Mucosa of descending colon (tissue), 3 donors: ENCODE measurements at regions not wholly inside any gene's neighbourhood (a gene's known extent, or its start where the extent isn't known, plus 50 kb on each side); places are given as distances from the start of the nearest gene placed in this dataset.
A peak's percentile ranks its signal among the peaks of the same experiment; 100 is the strongest.

Experiments
- ATAC-seq: fragments of 200-7000 bp; cut with Tn5 transposase; one replicate; pipeline ENCODE4 v1.9.1; 2020; ENCODE audit warnings: mild to moderate bottlenecking, moderate library complexity
- DNase-seq, 3 donors: peaks; one replicate each; pipeline ENCODE4 v3.0.0-alpha.2; 2020
- H3K36me3 ChIP-seq: fragments of 200-600 bp; one replicate; pipeline ENCODE4 v1.8.0; 2021; ENCODE audit warnings: low read depth, mild to moderate bottlenecking
- H3K4me1 ChIP-seq: fragments of 200-600 bp; one replicate; pipeline ENCODE4 v1.8.0; 2021; ENCODE audit warnings: low read depth, mild to moderate bottlenecking
- H3K4me3 ChIP-seq: fragments of 200-600 bp; one replicate; pipeline ENCODE4 v1.8.0; 2021; ENCODE audit warnings: mild to moderate bottlenecking
- H3K9me3 ChIP-seq: fragments of 200-600 bp; one replicate; pipeline ENCODE4 v1.8.0; 2021; ENCODE audit warnings: mild to moderate bottlenecking
- intact Hi-C, 2 donors: fragments of 100-400 bp; cut with DNase I in 1 of 2; cut with micrococcal nuclease in 1 of 2; formaldehyde crosslinking; loops; one replicate each; pipeline versions ENCODE4 v1.11.0 to v1.11.1; 2022; cut with DNase I, micrococcal nuclease
- TF ChIP-seq, protein P1 (sequence below): fragments of 200-600 bp; IDR thresholded peaks from one replicate; pipeline ENCODE4 v1.8.0; 2022; ENCODE audit warnings: antibody characterized with exemption, mild to moderate bottlenecking
- donor health status: DM: no; HTN: no; CAD: no; lungs with moderate emphysema.
- donor health status: DM: no; HTN: no; CAD: no.
- donor health status: DM: no; HTN: yes; CAD: no.

DNA sequence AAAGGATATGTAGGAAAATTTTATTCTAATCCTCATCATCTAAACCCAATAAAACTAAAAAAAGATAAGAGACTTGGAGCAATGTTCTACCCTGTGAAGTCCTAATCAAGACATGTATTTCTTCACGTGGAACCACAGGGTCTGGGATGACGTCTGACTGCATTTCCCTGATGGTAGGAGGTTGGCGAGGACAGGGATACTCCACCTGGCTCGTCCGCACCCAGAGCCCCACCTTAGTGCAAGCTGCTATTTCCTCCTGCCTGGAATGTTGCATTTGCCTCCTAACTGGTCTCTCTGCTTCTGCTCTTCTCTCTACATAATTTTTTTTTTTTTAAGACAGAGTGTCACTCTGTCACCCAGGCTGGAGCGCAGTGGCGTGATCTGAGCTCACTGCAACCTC is 57.7 kb upstream of the RASGRP1 start:
- DNase-seq (peak; percentile 60 to 66 (median 62)), ATAC-seq (peak; percentile 95)
- TF ChIP-seq, protein P1, sequence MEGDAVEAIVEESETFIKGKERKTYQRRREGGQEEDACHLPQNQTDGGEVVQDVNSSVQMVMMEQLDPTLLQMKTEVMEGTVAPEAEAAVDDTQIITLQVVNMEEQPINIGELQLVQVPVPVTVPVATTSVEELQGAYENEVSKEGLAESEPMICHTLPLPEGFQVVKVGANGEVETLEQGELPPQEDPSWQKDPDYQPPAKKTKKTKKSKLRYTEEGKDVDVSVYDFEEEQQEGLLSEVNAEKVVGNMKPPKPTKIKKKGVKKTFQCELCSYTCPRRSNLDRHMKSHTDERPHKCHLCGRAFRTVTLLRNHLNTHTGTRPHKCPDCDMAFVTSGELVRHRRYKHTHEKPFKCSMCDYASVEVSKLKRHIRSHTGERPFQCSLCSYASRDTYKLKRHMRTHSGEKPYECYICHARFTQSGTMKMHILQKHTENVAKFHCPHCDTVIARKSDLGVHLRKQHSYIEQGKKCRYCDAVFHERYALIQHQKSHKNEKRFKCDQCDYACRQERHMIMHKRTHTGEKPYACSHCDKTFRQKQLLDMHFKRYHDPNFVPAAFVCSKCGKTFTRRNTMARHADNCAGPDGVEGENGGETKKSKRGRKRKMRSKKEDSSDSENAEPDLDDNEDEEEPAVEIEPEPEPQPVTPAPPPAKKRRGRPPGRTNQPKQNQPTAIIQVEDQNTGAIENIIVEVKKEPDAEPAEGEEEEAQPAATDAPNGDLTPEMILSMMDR: no peak
- H3K36me3 ChIP-seq: no peaks in the 10 kb centered on the region
- intact Hi-C loops: no loop called here
- H3K4me3 ChIP-seq: no peak overlapping the region
- peaks cover 22% of the 10 kb centered on the region for H3K4me1 ChIP-seq
- no peaks in the 10 kb centered on the region for H3K9me3 ChIP-seq

DNA sequence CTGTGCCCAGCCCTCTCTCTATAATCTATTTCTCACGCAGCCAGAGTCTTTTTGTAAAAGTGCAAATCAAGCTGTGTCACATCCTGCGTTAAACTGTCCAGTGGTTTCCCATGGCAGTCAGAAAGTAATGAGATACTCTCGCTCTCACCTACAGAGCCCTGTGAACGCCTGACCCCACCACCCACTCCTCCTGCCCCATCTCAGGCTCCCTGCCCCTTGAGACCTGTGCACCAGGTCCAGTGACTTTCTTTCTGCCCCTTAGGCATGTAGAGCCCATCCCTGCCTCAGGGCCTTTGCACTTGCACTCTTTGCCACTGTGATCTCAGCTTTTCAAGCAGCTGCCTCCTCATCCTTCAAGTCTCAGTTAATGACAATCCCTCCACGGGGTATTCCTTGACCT is 58.3 kb upstream of the RASGRP1 start:
- TF ChIP-seq, protein P1: no peak
- intact Hi-C loops: no loop called here
- Histone ChIP-seq H3K4me3 (no peak overlapping the region), H3K9me3 (no peaks in the 10 kb centered on the region), H3K4me1 (peaks cover 22% of the 10 kb centered on the region), H3K36me3 (no peaks in the 10 kb centered on the region)
- DNase-seq: no peak
- no peak for ATAC-seq

DNA sequence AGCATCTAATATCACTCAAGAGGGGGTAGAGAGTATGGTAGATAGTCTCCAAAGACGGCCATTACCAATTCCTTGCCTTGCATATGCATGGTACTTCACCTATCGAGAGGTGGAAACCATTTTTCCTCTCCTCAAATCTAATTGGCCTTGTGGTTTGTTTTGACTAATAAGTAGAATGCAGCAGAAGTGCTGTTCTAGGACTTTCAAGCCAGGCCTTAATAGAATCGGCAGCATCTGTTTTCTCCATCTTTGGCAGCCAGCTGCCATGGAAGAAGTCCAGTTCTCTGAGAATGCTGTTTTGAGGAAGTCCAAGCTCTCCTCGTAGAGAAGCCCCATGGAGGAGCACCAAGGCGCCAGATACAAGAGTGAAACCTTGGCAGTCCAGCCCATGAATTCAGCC is 59.1 kb upstream of the RASGRP1 start:
- intact Hi-C loops: no loop called here
- Histone ChIP-seq H3K36me3 (no peaks in the 10 kb centered on the region), H3K9me3 (no peaks in the 10 kb centered on the region), H3K4me1 (peaks cover 22% of the 10 kb centered on the region), H3K4me3 (no peak overlapping the region)
- TF ChIP-seq, protein P1: no peak
- DNase-seq (no peak), ATAC-seq (no peak)

DNA sequence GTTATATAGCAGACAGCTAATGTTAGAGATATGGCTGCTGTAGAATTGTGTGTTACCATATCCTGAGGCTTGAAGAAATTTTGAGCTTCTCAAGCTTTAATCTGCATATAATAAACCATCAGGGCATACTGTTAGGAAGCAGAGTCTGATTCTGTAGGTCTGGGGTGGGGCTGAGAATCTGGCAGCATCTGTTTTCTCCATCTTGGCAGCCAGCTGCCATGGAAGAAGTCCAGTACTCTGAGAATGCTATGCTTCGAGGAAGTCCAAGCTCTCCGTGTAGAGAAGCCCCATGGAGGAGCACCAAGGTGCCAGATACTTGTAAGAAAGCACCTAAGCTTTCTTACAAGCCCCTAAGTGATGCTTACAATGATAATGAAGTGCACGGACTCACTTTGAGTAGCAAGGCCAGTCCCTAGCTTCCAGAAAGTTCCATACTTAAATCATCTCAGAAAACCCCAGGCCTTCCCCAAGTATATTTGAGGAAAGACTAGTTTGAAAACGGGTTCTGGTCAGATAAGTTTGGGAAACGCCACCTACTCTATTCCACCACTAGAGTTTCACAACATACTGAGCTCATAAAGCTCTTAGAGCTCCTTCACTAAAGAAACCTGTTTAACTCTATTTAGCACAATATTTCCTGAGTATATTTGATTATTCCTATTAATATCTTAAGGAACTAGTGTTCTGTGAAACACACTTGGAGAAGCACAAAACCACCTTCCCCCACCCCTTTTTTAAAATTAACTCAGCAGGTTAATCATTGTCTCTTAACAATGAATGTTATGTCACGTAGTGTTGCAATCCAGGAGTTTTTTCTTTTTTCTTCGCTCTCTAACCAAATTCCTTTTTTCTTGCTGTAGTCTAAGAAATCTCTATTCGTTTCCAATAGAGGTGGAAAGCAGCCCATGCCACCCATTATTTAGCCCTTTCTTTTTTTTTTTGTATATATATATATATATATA is 59.9 kb upstream of the RASGRP1 start:
- DNase-seq (no peak), ATAC-seq (no peak)
- Histone ChIP-seq H3K36me3 (no peaks in the 10 kb centered on the region), H3K9me3 (no peaks in the 10 kb centered on the region), H3K4me1 (peaks cover 22% of the 10 kb centered on the region), H3K4me3 (no peak overlapping the region)
- TF ChIP-seq, protein P1: no peak
- intact Hi-C loops: no loop called here

DNA sequence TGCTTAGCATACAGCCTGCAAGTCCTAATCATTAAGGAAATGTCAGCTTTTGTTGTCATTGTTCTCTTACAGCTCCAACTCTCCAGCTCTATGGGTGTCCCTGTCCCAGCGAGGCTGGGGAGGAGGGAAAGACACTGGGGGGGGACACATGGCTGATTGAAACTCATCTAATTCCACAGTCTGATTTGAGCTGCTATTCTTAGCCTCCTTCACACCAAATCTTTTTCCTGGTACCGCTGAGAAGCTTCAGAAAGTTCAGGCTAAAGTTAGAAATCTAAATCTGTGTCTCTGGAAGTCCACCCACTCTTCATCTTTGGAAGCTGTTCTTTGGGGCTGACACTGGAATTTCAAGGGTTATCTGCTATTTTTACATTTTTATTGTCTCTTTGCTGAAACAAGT is 61.3 kb upstream of the RASGRP1 start:
- no peak for DNase-seq
- intact Hi-C loops: no loop called here
- TF ChIP-seq, protein P1: no peak
- Histone ChIP-seq H3K9me3 (no peaks in the 10 kb centered on the region), H3K36me3 (no peaks in the 10 kb centered on the region), H3K4me1 (peaks cover 21% of the 10 kb centered on the region), H3K4me3 (no peak overlapping the region)
- ATAC-seq: no peak
